Activated CD4-positive, alpha-beta T cell treated with anti-CD3 and anti-CD28 coated beads, Interleukin-2, amount 50 U/mL, for 24 hours (primary cell): ENCODE measurements at regions not wholly inside any gene's neighbourhood (a gene's known extent, or its start where the extent isn't known, plus 50 kb on each side); places are given as distances from the start of the nearest gene placed in this dataset.

Experiments
- DNase-seq, 2 donors: peaks; one replicate each; pipeline ENCODE4 v3.0.0-alpha.2; 2020; ENCODE audit warnings: low read depth in 1 of 2, low spot score in 1 of 2

- DNase-seq: no peak
Measured at GRCh38 chr13:99893567-99893966, 78.0 kb downstream of the ZIC5 start.

- no peak for DNase-seq
Measured at GRCh38 chr13:99892866-99893504, 78.6 kb downstream of the ZIC5 start.

GRCh38 chr13:99892196-99892613, 79.4 kb downstream of the ZIC5 start:
- no peak for DNase-seq

GRCh38 chr13:99886706-99887105, 84.9 kb downstream of the ZIC5 start:
- no peak for DNase-seq

- no peak for DNase-seq
Measured at GRCh38 chr13:99884913-99885312, 86.7 kb downstream of the ZIC5 start.

GRCh38 chr13:99883805-99884204, 87.8 kb downstream of the ZIC5 start:
- no peak for DNase-seq

GRCh38 chr13:99878921-99879610, 92.5 kb downstream of the ZIC5 start:
- no peak for DNase-seq

GRCh38 chr13:99876651-99877050, 94.9 kb downstream of the ZIC5 start:
- DNase-seq: no peak

GRCh38 chr13:99875391-99875790, 96.2 kb downstream of the ZIC5 start:
- DNase-seq: no peak

GRCh38 chr13:99873832-99874430, 97.6 kb downstream of the ZIC5 start:
- DNase-seq: no peak

- DNase-seq: no peak
Measured at GRCh38 chr13:99873141-99873540, 98.4 kb downstream of the ZIC5 start.

GRCh38 chr13:99871249-99871898, 100.2 kb downstream of the ZIC5 start:
- no peak for DNase-seq

- no peak for DNase-seq
Measured at GRCh38 chr13:99870541-99870940, 101.0 kb downstream of the ZIC5 start.

GRCh38 chr13:99869830-99870229, 101.7 kb downstream of the ZIC5 start:
- no peak for DNase-seq

- DNase-seq: no peak
Measured at GRCh38 chr13:99868767-99869166, 102.8 kb downstream of the ZIC5 start.

- DNase-seq: no peak
Measured at GRCh38 chr13:99867535-99868257, 103.9 kb downstream of the ZIC5 start.

- DNase-seq: no peak
Measured at GRCh38 chr13:99866781-99867180, 104.8 kb downstream of the ZIC5 start.

- DNase-seq: no peak
Measured at GRCh38 chr13:99865420-99865930, 106.1 kb downstream of the ZIC5 start.

GRCh38 chr13:99864627-99864990, 107.0 kb downstream of the ZIC5 start:
- no peak for DNase-seq

GRCh38 chr13:99863789-99864626, 107.6 kb downstream of the ZIC5 start:
- DNase-seq: no peak
